DND-41 (cell line): ENCODE measurements at regions not wholly inside any gene's neighbourhood (a gene's known extent, or its start where the extent isn't known, plus 50 kb on each side); places are given as distances from the start of the nearest gene placed in this dataset.

Experiments used
- ATAC-seq: fragments of 200-7000 bp; cut with Tn5 transposase; 3 replicates; pipeline ENCODE4 v1.9.1; 2021; ENCODE audit warnings: low read depth; ENCODE audit not compliant: insufficient read depth
- DNase-seq: peaks from one replicate; pipeline ENCODE4 v3.0.0-alpha.2; 2020
- H2AFZ ChIP-seq: 2 replicates; pipeline ENCODE4 v1.6.0; 2012; ENCODE audit warnings: low read depth, low read length
- H3K27ac ChIP-seq: 2 replicates; pipeline ENCODE4 v1.5.1; 2012; ENCODE audit warnings: low read length, inconsistent platforms
- H3K27me3 ChIP-seq: fragments of 200-600 bp; sonication (generic); 2 replicates; pipeline ENCODE4 v1.6.0; 2012; ENCODE audit warnings: low read length, mild to moderate bottlenecking, inconsistent platforms; ENCODE audit not compliant: insufficient read depth, poor library complexity
- H3K36me3 ChIP-seq: 2 replicates; pipeline ENCODE4 v1.5.1; 2012; ENCODE audit warnings: low read length, inconsistent platforms; ENCODE audit not compliant: insufficient read depth
- H3K4me1 ChIP-seq: 2 replicates; pipeline ENCODE4 v1.5.1; 2012; ENCODE audit warnings: mild to moderate bottlenecking, low read length; ENCODE audit not compliant: insufficient read depth
- H3K4me2 ChIP-seq: 2 replicates; pipeline ENCODE4 v1.6.0; 2012; ENCODE audit warnings: mild to moderate bottlenecking, moderate library complexity, low read length, inconsistent platforms; ENCODE audit not compliant: insufficient read depth
- H3K4me3 ChIP-seq, 2 experiments: fragments of 200-600 bp in 1 of 2; shearing (Covaris generic) in 1 of 2; 2 replicates each; pipeline ENCODE4 v1.5.1; 2012 to 2016; ENCODE audit warnings: inconsistent platforms in 2 of 2, low read length in 2 of 2, mild to moderate bottlenecking in 2 of 2, low read depth in 1 of 2, moderate library complexity in 1 of 2
- H3K79me2 ChIP-seq: 2 replicates; pipeline ENCODE4 v1.6.0; 2012; ENCODE audit warnings: low read length, inconsistent platforms; ENCODE audit not compliant: insufficient read depth
- H3K9ac ChIP-seq: 2 replicates; pipeline ENCODE4 v1.6.0; 2012; ENCODE audit warnings: low read depth, mild to moderate bottlenecking, inconsistent platforms, low read length, moderate library complexity
- H3K9me3 ChIP-seq: 2 replicates; pipeline ENCODE4 v1.5.1; 2012; ENCODE audit warnings: low read length, moderate library complexity, mild to moderate bottlenecking, inconsistent platforms; ENCODE audit not compliant: insufficient read depth, severe bottlenecking
- H4K20me1 ChIP-seq: 2 replicates; pipeline ENCODE4 v1.6.0; 2012; ENCODE audit warnings: low read length; ENCODE audit not compliant: insufficient read depth
- CTCF ChIP-seq: IDR thresholded peaks from 2 replicates; pipeline ENCODE4 v1.5.1; 2012; ENCODE audit warnings: borderline replicate concordance, low read length, moderate library complexity, mild to moderate bottlenecking; ENCODE audit not compliant: poor library complexity, severe bottlenecking; ENCODE audit errors: extremely low read depth
- EZH2 ChIP-seq: IDR thresholded peaks from 3 replicates; pipeline ENCODE4 v1.6.1; 2012; ENCODE audit warnings: borderline replicate concordance, low read depth, mild to moderate bottlenecking, moderate library complexity, low read length, inconsistent platforms; ENCODE audit not compliant: severe bottlenecking

GRCh38 chr2:16952368-16952767 lies 286.7 kb upstream of the CYRIA start:
- no peaks in the 10 kb centered on the region for H3K79me2 ChIP-seq

GRCh38 chr2:16950436-16950835 lies 284.8 kb upstream of the CYRIA start:
- Histone ChIP-seq H3K4me2 (no peak overlapping the region), H4K20me1 (no peaks in the 10 kb centered on the region), H3K9ac (no peak overlapping the region), H3K9me3 (no peaks in the 10 kb centered on the region), H2AFZ (no peak overlapping the region), H3K79me2 (no peaks in the 10 kb centered on the region), H3K4me1 (no peaks in the 10 kb centered on the region), H3K27ac (no peak overlapping the region), H3K36me3 (no peaks in the 10 kb centered on the region), H3K27me3 (no peaks in the 10 kb centered on the region), H3K4me3 (no peak overlapping the region)
- TF ChIP-seq EZH2 (no peak), CTCF (no peak)
- no peak for DNase-seq
- no peak for ATAC-seq

More at GRCh38 chr2:16952368-16952767, 286.7 kb upstream of the CYRIA start:
- no peaks in the 10 kb centered on the region for H4K20me1 ChIP-seq
- no peak overlapping the region for H2AFZ ChIP-seq
- no peak for ATAC-seq
- DNase-seq: no peak
- H3K4me2 ChIP-seq: no peak overlapping the region
- no peaks in the 10 kb centered on the region for H3K4me1 ChIP-seq
- H3K36me3 ChIP-seq: no peaks in the 10 kb centered on the region
- no peak for TF ChIP-seq CTCF
- no peak for TF ChIP-seq EZH2
- H3K4me3 ChIP-seq: no peak overlapping the region
- no peak overlapping the region for H3K9ac ChIP-seq
- H3K27ac ChIP-seq: no peak overlapping the region
- H3K9me3 ChIP-seq: no peaks in the 10 kb centered on the region
- no peaks in the 10 kb centered on the region for H3K27me3 ChIP-seq

- Histone ChIP-seq H3K4me3 (no peak overlapping the region), H3K79me2 (no peaks in the 10 kb centered on the region), H4K20me1 (no peaks in the 10 kb centered on the region), H3K4me2 (no peak overlapping the region), H3K27ac (no peak overlapping the region), H3K4me1 (no peaks in the 10 kb centered on the region), H2AFZ (no peak overlapping the region), H3K36me3 (no peaks in the 10 kb centered on the region), H3K27me3 (no peaks in the 10 kb centered on the region), H3K9ac (no peak overlapping the region), H3K9me3 (no peaks in the 10 kb centered on the region)
- no peak for TF ChIP-seq CTCF
- no peak for TF ChIP-seq EZH2
- DNase-seq: no peak
- ATAC-seq: no peak
Observed at GRCh38 chr2:16948710-16949109, 283.1 kb upstream of the CYRIA start.

- Histone ChIP-seq H3K27ac (no peak overlapping the region), H3K79me2 (no peaks in the 10 kb centered on the region), H3K4me3 (no peak overlapping the region), H3K27me3 (no peaks in the 10 kb centered on the region), H3K4me2 (no peak overlapping the region), H3K36me3 (no peaks in the 10 kb centered on the region), H2AFZ (no peak overlapping the region), H3K9me3 (no peaks in the 10 kb centered on the region), H3K9ac (no peak overlapping the region), H3K4me1 (no peaks in the 10 kb centered on the region), H4K20me1 (no peaks in the 10 kb centered on the region)
- ATAC-seq (no peak), DNase-seq (no peak)
- TF ChIP-seq CTCF (no peak), EZH2 (no peak)
Observed at GRCh38 chr2:16948053-16948452, 282.4 kb upstream of the CYRIA start.
